Fibroblast of pulmonary artery (primary cell): ENCODE measurements at regions not wholly inside any gene's neighbourhood (a gene's known extent, or its start where the extent isn't known, plus 50 kb on each side); places are given as distances from the start of the nearest gene placed in this dataset.
A peak's percentile ranks its signal among the peaks of the same experiment; 100 is the strongest.

Experiments used
- DNase-seq: peaks from one replicate; pipeline ENCODE4 v3.0.0-alpha.2; 2010; ENCODE audit warnings: low read depth
- H3K4me3 ChIP-seq: replicated peaks from 2 replicates; pipeline ENCODE4 v1.5.1; 2011; ENCODE audit warnings: low read depth, mild to moderate bottlenecking, control low read depth, low read length, moderate library complexity
- TF ChIP-seq, protein P1 (sequence below): IDR thresholded peaks from 2 replicates; pipeline ENCODE4 v1.5.1; 2011; ENCODE audit warnings: mild to moderate bottlenecking, control low read depth, low read length, inconsistent platforms; ENCODE audit errors: missing control alignments

DNA sequence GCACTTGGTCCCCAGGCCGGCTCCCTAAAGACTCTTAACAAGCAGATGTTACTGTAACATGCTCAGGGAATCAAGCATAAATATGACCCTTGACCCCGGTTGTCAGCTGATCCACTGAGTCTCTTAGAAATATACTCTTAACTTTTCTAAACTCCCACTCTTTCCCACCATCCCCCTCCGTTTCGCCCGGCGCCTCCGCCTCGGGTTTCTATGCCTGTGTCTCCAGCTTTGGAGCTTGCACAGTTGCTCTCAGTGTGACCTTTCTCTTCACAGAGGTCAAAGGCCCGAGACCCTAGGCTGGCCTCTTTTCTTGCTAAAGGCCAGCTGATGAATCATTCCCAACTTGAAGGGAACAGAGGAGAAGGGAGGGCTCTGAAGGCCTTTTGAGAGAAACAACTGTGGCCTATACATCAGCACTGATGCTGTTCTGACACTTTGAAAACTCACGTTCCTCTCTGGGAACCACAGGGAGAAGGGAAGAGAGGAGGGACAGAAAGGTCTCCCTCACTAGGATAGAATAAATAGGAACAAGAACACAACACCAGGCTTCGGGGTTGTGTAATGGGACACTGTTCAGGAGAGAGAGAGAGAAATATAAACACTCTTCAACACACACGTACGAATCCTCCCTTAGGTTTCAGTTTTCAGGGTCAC is 484.5 kb upstream of the NR2F2 start:
- TF ChIP-seq, protein P1, sequence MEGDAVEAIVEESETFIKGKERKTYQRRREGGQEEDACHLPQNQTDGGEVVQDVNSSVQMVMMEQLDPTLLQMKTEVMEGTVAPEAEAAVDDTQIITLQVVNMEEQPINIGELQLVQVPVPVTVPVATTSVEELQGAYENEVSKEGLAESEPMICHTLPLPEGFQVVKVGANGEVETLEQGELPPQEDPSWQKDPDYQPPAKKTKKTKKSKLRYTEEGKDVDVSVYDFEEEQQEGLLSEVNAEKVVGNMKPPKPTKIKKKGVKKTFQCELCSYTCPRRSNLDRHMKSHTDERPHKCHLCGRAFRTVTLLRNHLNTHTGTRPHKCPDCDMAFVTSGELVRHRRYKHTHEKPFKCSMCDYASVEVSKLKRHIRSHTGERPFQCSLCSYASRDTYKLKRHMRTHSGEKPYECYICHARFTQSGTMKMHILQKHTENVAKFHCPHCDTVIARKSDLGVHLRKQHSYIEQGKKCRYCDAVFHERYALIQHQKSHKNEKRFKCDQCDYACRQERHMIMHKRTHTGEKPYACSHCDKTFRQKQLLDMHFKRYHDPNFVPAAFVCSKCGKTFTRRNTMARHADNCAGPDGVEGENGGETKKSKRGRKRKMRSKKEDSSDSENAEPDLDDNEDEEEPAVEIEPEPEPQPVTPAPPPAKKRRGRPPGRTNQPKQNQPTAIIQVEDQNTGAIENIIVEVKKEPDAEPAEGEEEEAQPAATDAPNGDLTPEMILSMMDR, result no peak
- peak; percentile 17 for DNase-seq
- H3K4me3 ChIP-seq, result no peak overlapping the region

DNA sequence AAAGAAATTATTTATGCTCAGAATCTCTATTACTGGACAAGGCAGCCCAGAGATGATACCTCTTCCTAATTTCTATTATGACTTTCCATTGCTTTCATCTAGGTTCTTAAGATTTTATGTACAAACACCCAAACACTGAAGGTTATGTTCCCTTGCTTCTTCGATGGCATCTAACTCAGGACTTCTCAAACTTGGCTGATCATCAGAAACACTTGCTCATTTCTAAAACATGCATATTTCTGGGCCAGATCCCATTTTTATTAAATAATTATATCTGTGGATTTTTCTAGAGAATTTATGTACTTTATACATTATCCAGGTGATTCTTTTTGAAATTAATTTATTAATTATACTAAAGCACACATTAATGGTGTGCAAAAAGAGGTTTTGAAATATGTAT is 482.4 kb upstream of the NR2F2 start:
- no peak overlapping the region for H3K4me3 ChIP-seq

DNA sequence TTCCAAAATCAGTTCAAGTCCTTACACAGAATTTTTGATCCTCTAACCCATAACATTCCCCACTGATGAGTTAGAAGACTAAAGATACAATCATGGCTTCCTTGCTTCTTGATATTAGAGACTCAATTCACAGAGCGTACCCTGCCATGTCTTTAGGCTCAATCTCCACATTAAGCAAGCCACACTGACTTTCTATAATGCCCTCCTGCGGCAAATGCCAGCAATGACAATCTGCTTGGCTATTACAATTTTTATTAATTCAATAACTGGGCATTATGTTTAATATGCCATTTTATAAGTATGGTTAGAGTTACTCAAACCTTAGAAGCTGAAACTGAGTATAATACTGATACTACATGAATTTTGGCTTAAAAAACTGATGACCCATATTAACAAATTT is 479.7 kb upstream of the NR2F2 start:
- no peak overlapping the region for H3K4me3 ChIP-seq
- TF ChIP-seq, protein P1, result no peak
- no peak for DNase-seq

More for the DNA sequence above, 482.4 kb upstream of the NR2F2 start:
- DNase-seq, result no peak
- TF ChIP-seq, protein P1, result no peak

DNA sequence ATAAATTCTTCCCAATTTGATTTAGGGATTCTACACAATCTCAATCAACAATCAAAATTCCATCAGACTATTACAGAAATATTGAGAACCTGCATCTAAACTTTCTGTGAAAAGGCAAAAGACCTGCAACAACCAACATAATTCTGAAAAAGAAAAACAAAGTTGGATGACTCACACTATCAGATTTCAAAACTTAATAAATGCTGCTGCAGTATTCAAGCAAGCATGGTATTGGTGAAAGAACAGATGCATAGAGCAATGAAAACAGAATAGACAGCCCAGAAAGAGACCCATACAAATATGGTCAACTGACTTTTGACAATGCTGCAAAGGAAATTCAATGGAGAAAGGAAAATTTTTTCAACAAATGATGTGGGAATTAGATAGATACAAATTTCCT is 477.1 kb upstream of the NR2F2 start:
- H3K4me3 ChIP-seq, result no peak overlapping the region

DNA sequence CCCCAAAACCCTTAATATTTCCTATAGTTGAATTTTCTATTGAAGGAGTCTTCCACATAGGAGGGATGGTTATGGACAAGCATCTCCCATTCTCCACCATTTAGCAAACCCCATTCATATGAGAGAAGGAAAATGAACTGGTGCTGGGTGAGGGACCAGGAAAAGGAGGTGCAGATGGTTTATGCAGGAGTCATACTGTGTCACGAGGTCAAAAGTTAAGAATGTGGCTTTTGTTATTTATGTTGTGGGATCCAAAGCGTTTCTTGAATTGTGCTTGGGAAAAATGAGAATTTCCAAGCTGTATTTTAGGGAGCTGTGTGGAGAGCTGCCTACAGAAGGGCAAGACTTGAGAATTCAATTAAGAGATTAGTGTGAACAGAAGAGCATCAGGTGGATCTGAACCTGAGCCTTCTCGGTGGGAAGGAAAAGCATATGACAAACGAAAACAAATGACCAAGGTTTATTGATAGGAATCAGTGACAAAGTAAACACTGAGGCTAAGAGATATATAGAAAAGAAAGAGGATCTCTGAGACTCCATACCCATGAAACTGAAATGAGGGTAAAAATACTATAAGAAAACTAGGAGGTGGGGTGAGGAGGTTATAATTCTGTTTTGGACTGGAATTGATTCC is 473.3 kb upstream of the NR2F2 start:
- no peak overlapping the region for H3K4me3 ChIP-seq
- DNase-seq, result peak; percentile 52
- TF ChIP-seq, protein P1, result no peak

More for the DNA sequence above, 477.1 kb upstream of the NR2F2 start:
- DNase-seq, result peak; percentile 49
- TF ChIP-seq, protein P1, result no peak

DNA sequence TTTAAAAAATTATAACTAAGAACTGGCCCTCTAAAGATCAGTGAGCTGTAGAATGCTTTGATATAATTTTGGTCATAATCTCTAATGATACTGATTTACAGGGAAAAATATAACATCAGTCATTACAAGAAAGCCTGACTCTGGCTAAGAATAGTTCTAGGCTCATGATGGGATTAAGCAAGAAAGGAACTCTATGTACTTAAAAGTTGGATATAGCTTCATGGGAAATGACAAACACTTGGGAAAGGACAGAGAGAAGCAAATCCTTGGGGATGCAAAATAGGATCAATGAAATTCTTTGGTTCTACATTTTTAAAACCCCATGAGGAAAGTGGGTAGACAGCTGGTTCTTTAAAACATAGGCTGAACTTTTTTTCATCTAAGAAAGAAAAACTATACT is 472.7 kb upstream of the NR2F2 start:
- H3K4me3 ChIP-seq, result no peak overlapping the region
- TF ChIP-seq, protein P1, result no peak
- DNase-seq, result no peak

DNA sequence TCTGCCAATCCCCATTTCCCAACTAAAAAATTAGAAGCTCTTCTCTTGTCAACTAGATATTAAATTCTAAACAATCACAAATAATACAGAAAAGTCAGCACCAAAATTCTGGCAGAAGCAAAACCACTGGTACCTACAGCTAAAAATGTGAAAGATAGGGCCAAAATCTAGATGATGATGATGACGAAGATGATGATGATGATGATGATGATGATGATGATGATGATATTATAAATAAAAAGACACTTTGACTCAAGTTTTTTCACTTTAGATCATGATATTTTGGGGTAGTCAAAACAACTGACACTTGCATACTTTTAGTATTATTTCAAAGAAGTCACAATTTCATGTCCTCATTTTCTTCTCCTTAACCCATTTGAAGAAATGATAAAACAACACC is 470.1 kb upstream of the NR2F2 start:
- no peak overlapping the region for H3K4me3 ChIP-seq
- TF ChIP-seq, protein P1, result no peak
- DNase-seq, result no peak
